AG10803 (cell line): ENCODE measurements at regions not wholly inside any gene's neighbourhood (a gene's known extent, or its start where the extent isn't known, plus 50 kb on each side); places are given as distances from the start of the nearest gene placed in this dataset.

Experiments used
- DNase-seq: peaks from one replicate; pipeline ENCODE4 v3.0.0; 2010; ENCODE audit warnings: low read depth
- H3K4me3 ChIP-seq: 2 replicates; pipeline ENCODE4 v1.5.1; 2011; ENCODE audit warnings: mild to moderate bottlenecking, low read length, control low read depth
- TF ChIP-seq, protein P1 (sequence below): conservative IDR thresholded peaks from 2 replicates; pipeline ENCODE4 v1.5.1; 2011; ENCODE audit warnings: mild to moderate bottlenecking, low read length, control low read depth, inconsistent platforms

DNA sequence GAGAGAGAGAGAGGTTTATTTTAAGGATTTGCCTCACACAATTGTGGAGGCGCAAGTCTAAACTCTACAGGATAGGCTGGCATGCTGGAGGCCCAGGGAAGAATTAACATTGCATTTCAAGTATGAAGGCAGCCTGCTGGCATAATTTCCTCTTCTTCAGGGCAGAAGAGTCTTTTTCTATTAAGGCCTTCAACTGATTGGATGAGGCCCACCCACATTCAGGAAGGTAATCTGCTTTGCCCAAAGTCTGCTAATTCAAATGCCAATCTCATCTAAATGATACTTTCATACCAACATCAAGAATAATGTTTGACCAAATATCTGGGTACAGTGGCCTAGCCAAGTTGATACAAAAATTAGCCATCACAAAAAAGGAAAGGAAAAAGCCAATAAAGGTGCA is 258.1 kb upstream of the MDFIC2 start:
- TF ChIP-seq, protein P1, sequence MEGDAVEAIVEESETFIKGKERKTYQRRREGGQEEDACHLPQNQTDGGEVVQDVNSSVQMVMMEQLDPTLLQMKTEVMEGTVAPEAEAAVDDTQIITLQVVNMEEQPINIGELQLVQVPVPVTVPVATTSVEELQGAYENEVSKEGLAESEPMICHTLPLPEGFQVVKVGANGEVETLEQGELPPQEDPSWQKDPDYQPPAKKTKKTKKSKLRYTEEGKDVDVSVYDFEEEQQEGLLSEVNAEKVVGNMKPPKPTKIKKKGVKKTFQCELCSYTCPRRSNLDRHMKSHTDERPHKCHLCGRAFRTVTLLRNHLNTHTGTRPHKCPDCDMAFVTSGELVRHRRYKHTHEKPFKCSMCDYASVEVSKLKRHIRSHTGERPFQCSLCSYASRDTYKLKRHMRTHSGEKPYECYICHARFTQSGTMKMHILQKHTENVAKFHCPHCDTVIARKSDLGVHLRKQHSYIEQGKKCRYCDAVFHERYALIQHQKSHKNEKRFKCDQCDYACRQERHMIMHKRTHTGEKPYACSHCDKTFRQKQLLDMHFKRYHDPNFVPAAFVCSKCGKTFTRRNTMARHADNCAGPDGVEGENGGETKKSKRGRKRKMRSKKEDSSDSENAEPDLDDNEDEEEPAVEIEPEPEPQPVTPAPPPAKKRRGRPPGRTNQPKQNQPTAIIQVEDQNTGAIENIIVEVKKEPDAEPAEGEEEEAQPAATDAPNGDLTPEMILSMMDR = no peak
- H3K4me3 ChIP-seq = no peak overlapping the region
- no peak for DNase-seq

DNA sequence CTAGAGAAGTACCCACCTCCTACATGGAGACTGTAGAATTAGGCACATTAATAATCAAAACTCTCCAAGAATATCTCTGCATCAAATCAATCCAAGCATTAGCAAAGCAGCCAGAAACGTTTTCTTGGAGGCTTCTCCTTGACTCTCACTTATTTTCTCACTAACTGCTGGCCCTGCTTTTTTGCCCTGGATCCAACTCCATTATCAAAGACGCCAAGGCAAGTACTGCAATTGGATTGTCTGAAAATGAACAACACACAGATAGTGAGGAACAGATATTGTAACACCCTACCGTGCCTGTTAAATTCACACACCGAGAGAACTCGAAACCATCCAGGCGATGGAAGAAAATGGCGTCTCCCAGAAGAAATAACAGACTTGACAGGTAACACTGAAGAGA is 256.2 kb upstream of the MDFIC2 start:
- DNase-seq = no peak
- H3K4me3 ChIP-seq = no peak overlapping the region
- TF ChIP-seq, protein P1 = no peak

DNA sequence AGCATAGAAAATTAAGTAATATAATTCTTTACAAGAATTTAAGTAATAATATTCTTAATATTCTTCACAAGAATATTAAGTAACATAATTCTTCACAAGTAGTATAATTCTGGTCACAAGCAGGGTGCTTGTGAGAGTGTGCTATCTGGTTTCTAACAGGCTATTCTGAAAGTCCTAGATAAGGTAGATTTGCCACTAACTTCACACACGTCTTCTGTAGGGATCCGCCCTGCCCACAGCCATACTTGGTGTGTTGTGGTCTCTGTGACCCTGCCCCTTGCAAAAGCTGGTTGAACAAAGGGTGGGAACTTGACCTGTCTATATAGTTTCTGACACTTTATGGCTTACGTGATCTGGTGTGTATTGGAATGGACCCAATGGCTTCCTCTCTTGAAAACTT is 253.4 kb upstream of the MDFIC2 start:
- TF ChIP-seq, protein P1 = no peak
- no peak overlapping the region for H3K4me3 ChIP-seq
- no peak for DNase-seq

DNA sequence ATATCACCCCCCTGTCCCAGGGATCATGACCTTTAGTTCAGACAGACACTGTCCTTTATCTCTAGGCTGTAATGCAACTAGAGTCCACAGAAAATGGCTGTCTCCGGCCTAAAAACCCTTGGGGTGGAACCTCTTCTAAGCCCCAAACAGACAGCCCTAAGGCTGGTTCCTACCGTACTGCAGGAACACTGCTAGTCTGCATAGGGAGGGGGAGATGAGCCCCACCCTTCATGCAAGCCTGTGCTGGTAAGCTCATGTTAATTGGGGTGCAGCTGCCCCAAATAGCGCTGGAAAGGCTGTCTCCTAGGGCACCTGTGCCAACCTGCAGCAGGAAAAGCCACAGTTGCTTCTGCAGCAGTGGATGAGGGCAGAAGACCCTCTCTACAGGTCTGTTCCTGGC is 252.1 kb upstream of the MDFIC2 start:
- TF ChIP-seq, protein P1 = no peak
- H3K4me3 ChIP-seq = no peak overlapping the region
- DNase-seq = no peak

DNA sequence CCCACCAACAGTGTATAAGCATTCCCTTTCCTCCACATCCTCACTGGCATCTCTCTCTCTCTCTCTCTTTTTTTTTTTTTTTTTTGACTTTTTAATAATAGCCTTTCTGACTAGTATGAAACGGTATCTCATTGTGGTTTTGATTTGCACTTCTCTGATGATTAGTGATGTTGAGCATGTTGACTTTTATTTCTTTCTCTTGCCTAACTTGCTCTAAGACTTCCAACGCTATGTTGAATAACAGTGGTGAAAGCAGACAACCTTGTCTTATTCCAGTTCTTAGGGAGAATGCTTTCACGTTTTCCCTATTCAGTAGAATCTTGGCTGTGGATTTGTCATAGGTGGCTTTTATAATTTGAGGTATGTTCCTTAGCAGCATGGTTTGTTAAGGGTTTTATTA is 249.4 kb upstream of the MDFIC2 start:
- no peak overlapping the region for H3K4me3 ChIP-seq
- no peak for DNase-seq
- TF ChIP-seq, protein P1 = no peak

DNA sequence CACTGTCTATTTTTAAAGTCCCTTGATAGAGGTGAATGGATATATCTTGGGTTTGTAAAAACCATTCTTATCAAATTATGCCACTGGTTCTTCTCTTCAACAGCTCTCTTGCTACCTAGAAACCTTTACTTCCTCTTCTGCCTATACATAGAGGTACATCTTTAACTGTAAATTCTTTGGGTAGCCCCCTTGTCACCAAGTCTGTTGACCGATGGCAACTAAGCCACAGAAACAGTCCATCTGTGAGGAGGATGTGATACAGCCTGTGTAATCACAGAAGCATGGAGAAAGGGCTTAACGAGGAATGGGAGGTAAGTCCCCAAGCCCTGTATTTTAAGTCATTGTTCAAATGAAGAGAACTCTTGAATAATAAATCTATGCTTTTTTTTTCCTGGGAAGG is 246.5 kb upstream of the MDFIC2 start:
- DNase-seq = no peak
- TF ChIP-seq, protein P1 = no peak
- H3K4me3 ChIP-seq = no peak overlapping the region

DNA sequence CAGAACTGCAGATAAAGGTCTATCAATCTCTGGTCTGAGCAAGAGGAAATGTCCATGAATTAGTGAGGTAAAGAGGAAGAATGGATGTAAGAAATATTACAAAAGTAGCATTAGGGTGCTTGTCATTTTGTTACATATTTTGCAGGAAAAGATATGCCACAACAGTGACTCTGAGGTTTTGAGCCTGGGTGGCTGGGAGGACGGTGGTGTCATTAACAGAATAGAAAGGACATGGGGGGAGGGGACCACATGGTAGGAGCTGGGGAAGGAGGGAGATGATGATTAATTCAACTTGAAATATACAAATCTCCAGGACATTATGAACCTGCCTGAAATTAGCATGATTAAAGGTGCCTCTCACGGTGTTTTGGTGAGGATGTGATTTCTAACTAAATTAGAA is 245.5 kb upstream of the MDFIC2 start:
- TF ChIP-seq, protein P1 = no peak
- no peak overlapping the region for H3K4me3 ChIP-seq
- no peak for DNase-seq
